GM20000 (cell line): ENCODE measurements at regions not wholly inside any gene's neighbourhood (a gene's known extent, or its start where the extent isn't known, plus 50 kb on each side); places are given as distances from the start of the nearest gene placed in this dataset.
"Not testable (repeated sequence)": the region's sequence is repeated elsewhere in the genome, so short reads cannot be mapped to it uniquely, and the experiment has no call there.

Experiments used
- DNase-seq: peaks from one replicate; pipeline ENCODE4 v3.0.0; 2012; ENCODE audit warnings: low spot score
- TF ChIP-seq, protein P1 (sequence below): IDR thresholded peaks from 2 replicates; pipeline ENCODE4 v1.5.1; 2012; ENCODE audit warnings: mild to moderate bottlenecking, control low read depth; ENCODE audit errors: extremely low read depth, missing control alignments

- TF ChIP-seq, protein P1, sequence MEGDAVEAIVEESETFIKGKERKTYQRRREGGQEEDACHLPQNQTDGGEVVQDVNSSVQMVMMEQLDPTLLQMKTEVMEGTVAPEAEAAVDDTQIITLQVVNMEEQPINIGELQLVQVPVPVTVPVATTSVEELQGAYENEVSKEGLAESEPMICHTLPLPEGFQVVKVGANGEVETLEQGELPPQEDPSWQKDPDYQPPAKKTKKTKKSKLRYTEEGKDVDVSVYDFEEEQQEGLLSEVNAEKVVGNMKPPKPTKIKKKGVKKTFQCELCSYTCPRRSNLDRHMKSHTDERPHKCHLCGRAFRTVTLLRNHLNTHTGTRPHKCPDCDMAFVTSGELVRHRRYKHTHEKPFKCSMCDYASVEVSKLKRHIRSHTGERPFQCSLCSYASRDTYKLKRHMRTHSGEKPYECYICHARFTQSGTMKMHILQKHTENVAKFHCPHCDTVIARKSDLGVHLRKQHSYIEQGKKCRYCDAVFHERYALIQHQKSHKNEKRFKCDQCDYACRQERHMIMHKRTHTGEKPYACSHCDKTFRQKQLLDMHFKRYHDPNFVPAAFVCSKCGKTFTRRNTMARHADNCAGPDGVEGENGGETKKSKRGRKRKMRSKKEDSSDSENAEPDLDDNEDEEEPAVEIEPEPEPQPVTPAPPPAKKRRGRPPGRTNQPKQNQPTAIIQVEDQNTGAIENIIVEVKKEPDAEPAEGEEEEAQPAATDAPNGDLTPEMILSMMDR = no peak
- DNase-seq = no peak
These were observed 452.7 kb downstream of the TMEM114 start for GRCh38 chr16:8137606-8138005.

DNA sequence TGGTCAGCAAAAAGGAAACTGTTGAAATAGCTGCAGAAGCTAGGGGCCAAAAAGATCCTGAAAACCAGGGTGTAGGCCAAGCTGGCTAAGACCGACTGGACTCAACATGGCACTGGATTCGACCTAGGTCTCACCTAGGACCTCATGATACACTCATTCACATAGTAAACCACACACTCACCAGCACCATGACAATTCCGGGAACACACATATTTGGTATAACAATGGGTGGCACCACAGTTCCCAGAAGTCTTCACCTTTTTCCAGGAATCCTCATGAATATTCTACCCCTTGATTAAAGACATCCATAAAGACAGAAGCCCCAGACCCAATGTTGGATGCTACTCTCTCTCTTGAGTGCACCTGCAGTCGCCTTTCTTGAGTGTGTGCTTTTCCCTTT is 460.1 kb downstream of the TMEM114 start:
- DNase-seq = no peak
- TF ChIP-seq, protein P1 = no peak

DNA sequence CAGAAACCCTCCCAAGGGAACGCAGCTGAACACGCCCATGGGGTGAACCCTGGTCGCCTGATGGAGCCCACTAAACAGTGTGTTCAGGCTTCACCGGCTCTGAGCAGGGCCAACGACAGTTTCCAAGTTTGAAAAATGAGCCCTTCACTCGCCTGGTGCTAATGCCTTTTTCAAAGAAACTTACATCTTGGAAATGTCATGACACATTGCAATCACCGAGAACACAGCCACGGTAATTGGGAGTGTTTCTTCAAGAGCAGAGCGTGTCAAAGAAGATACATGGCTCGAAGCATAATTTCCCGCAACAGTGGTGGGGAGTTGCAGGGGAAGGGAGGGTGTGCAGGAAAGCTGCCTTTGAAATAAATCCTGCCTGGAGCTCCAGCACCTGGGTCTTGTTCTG is 463.2 kb downstream of the TMEM114 start:
- DNase-seq = no peak
- TF ChIP-seq, protein P1 = no peak

DNA sequence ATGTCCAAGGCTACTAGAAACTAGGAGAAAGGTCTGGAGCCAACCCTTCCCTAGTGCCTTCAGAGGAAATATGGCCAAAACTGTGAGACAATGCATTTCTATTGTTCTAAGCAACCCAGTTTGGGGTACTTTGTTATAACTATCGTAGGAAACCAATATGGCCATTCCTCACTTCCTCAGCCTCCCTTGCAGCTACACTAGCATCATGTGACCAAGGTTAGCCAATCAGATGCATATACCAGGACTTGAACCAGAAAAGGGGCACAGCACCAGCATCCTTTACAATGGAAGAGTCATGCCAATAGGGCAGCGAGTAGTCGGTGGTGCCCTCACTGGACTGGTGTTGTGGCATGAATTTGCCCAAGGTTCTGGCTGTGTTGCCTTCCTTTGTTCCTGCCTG is 464.0 kb downstream of the TMEM114 start:
- TF ChIP-seq, protein P1 = no peak
- no peak for DNase-seq

- DNase-seq = no peak
- TF ChIP-seq, protein P1 = no peak
These were observed 470.3 kb downstream of the TMEM114 start for GRCh38 chr16:8120001-8120400.

- TF ChIP-seq, protein P1 = no peak
- no peak for DNase-seq
These were observed 474.5 kb downstream of the TMEM114 start for GRCh38 chr16:8115814-8116213.

DNA sequence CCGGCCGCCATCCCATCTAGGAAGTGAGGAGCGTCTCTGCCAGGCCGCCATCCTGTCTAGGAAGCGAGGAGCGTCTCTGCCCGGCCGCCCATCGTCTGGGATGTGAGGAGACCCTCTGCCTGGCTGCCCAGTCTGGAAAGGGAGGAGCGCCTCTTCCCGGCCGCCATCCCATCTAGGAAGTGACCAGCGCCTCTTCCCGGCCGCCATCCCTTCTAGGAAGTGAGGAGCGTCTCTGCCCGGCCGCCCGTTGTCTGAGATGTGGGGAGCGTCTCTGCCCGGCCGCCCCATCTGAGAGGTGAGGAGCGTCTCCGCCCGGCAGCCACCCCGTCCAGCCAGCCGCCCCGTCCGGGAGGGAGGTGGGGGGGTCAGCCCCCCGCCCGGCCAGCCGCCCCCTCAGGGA is 475.4 kb downstream of the TMEM114 start:
- not testable (repeated sequence) for DNase-seq

DNA sequence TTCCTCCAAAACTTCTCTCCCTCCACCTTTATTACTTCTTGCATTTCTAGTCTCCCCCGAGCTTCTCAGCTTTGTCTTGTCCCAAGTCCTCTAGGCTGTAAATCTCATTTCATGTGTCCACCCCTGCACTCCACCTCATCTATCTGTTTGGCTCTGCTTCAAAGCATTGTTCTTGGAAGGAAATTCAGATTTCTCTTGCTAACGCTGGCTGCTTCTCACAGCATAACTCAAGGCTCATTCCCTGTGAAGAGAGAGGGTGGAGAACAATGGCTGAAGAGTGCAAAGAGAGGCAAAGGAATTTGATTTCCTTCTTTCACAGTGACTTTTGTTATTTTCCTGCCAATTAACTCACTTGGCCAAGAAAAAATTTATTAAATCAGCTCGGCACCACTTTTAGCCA is 476.5 kb downstream of the TMEM114 start:
- DNase-seq = no peak
- TF ChIP-seq, protein P1 = no peak
